Activated CD8-positive, alpha-beta T cell treated with anti-CD3 and anti-CD28 coated beads for 36 hours (primary cell): ENCODE measurements at regions not wholly inside any gene's neighbourhood (a gene's known extent, or its start where the extent isn't known, plus 50 kb on each side); places are given as distances from the start of the nearest gene placed in this dataset.

ENCODE experiments used
- ATAC-seq: fragments of 200-7000 bp; cut with Tn5 transposase; one replicate; pipeline ENCODE4 v1.10.0; 2021; ENCODE audit warnings: mild to moderate bottlenecking, moderate library complexity
- CTCF ChIA-PET: fragments of 350-600 bp; sonication (Branson Sonifier 250); formaldehyde crosslinking; loops from one replicate; lab custom pipeline; 2021; ENCODE audit warnings: antibody characterized with exemption; lab: Charles Lee
- POLR2A ChIA-PET: fragments of 350-600 bp; sonication (Branson Sonifier 250); formaldehyde crosslinking; loops from one replicate; lab custom pipeline; 2021; ENCODE audit warnings: antibody characterized with exemption; lab: Charles Lee
- DNase-seq: peaks from one replicate; pipeline ENCODE4 v3.0.0-alpha.2; 2020
- H3K27ac Mint-ChIP-seq: one replicate; pipeline ENCODE4 v1.8.0; 2021; ENCODE audit warnings: mild to moderate bottlenecking, mixed read lengths
- H3K27me3 Mint-ChIP-seq: one replicate; pipeline ENCODE4 v1.8.0; 2021; ENCODE audit warnings: mixed read lengths
- H3K36me3 Mint-ChIP-seq: one replicate; pipeline ENCODE4 v1.8.0; 2021; ENCODE audit warnings: low read depth, mixed read lengths
- H3K4me1 Mint-ChIP-seq: one replicate; pipeline ENCODE4 v1.8.0; 2021; ENCODE audit warnings: low read depth, mixed read lengths
- H3K4me3 Mint-ChIP-seq: one replicate; pipeline ENCODE4 v1.8.0; 2021; ENCODE audit warnings: mild to moderate bottlenecking, moderate library complexity, mixed read lengths
- H3K9me3 Mint-ChIP-seq: one replicate; pipeline ENCODE4 v1.8.0; 2021; ENCODE audit warnings: mixed read lengths
- intact Hi-C: fragments of 100-400 bp; cut with micrococcal nuclease; formaldehyde crosslinking; loops from one replicate; pipeline ENCODE4 v1.10.0; 2022
- TF ChIP-seq, protein P1 (sequence below): fragments of 200-600 bp; IDR thresholded peaks from one replicate; pipeline ENCODE4 v1.8.0; 2022; ENCODE audit warnings: antibody characterized with exemption, mild to moderate bottlenecking

GRCh38 chrX:116667346-116668134 lies 204.8 kb upstream of the CT83 start:
- Mint-ChIP-seq H3K4me3 (no peak overlapping the region), H3K36me3 (no peaks in the 10 kb centered on the region), H3K9me3 (no peaks in the 10 kb centered on the region), H3K27me3 (no peaks in the 10 kb centered on the region), H3K27ac (no peak overlapping the region), H3K4me1 (no peaks in the 10 kb centered on the region)
- DNase-seq (no peak), ATAC-seq (no peak)
- TF ChIP-seq, protein P1, sequence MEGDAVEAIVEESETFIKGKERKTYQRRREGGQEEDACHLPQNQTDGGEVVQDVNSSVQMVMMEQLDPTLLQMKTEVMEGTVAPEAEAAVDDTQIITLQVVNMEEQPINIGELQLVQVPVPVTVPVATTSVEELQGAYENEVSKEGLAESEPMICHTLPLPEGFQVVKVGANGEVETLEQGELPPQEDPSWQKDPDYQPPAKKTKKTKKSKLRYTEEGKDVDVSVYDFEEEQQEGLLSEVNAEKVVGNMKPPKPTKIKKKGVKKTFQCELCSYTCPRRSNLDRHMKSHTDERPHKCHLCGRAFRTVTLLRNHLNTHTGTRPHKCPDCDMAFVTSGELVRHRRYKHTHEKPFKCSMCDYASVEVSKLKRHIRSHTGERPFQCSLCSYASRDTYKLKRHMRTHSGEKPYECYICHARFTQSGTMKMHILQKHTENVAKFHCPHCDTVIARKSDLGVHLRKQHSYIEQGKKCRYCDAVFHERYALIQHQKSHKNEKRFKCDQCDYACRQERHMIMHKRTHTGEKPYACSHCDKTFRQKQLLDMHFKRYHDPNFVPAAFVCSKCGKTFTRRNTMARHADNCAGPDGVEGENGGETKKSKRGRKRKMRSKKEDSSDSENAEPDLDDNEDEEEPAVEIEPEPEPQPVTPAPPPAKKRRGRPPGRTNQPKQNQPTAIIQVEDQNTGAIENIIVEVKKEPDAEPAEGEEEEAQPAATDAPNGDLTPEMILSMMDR, result no peak
- POLR2A ChIA-PET, result no interaction called here
- intact Hi-C loops, result no loop called here
- CTCF ChIA-PET, result no interaction called here

- CTCF ChIA-PET, result no interaction called here
- no peaks in the 10 kb centered on the region for H3K4me1 Mint-ChIP-seq
- H3K27me3 Mint-ChIP-seq, result no peaks in the 10 kb centered on the region
- intact Hi-C loops, result no loop called here
- no peak for ATAC-seq
- no peak overlapping the region for H3K27ac Mint-ChIP-seq
- DNase-seq, result no peak
- TF ChIP-seq, protein P1, result no peak
- H3K36me3 Mint-ChIP-seq, result no peaks in the 10 kb centered on the region
- H3K4me3 Mint-ChIP-seq, result no peak overlapping the region
- POLR2A ChIA-PET, result no interaction called here
- H3K9me3 Mint-ChIP-seq, result no peaks in the 10 kb centered on the region
Observed at GRCh38 chrX:116657071-116657470, 194.3 kb upstream of the CT83 start.

DNA sequence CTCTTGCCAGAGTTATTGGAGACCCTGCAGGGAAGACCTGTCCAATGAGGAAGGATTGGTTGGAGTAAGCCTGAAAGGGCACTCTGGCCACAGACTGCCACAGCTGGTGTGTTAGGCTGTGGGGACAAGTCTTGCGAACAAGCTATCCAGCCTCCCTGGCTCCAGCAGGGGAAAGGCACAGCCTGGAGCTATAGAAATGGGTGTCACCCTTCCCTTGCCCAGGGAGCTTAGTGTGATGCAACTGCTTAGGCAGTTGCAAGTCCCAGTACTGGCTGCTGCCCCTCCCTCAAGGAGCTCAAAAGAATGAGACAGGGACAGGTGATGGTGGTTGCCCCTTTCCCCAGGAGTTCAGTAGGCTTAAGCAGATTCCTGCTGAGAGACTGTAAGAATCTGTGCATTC lies 165.7 kb upstream of the CT83 start:
- H3K36me3 Mint-ChIP-seq, result no peaks in the 10 kb centered on the region
- H3K4me1 Mint-ChIP-seq, result no peaks in the 10 kb centered on the region
- H3K27me3 Mint-ChIP-seq, result no peaks in the 10 kb centered on the region
- TF ChIP-seq, protein P1, result no peak
- ChIA-PET POLR2A (no interaction called here), CTCF (no interaction called here)
- H3K27ac Mint-ChIP-seq, result no peak overlapping the region
- intact Hi-C loops, result no loop called here
- peaks cover 4% of the 10 kb centered on the region for H3K9me3 Mint-ChIP-seq
- DNase-seq, result no peak
- H3K4me3 Mint-ChIP-seq, result no peak overlapping the region
- ATAC-seq, result no peak

GRCh38 chrX:116618546-116618945 lies 155.8 kb upstream of the CT83 start:
- CTCF ChIA-PET, result no interaction called here
- no peaks in the 10 kb centered on the region for H3K36me3 Mint-ChIP-seq
- H3K27me3 Mint-ChIP-seq, result no peaks in the 10 kb centered on the region
- TF ChIP-seq, protein P1, result no peak
- intact Hi-C loops, result no loop called here
- no peak overlapping the region for H3K27ac Mint-ChIP-seq
- no peak overlapping the region for H3K4me3 Mint-ChIP-seq
- DNase-seq, result no peak
- POLR2A ChIA-PET, result no interaction called here
- ATAC-seq, result no peak
- H3K9me3 Mint-ChIP-seq, result peaks cover 1% of the 10 kb centered on the region
- no peaks in the 10 kb centered on the region for H3K4me1 Mint-ChIP-seq

DNA sequence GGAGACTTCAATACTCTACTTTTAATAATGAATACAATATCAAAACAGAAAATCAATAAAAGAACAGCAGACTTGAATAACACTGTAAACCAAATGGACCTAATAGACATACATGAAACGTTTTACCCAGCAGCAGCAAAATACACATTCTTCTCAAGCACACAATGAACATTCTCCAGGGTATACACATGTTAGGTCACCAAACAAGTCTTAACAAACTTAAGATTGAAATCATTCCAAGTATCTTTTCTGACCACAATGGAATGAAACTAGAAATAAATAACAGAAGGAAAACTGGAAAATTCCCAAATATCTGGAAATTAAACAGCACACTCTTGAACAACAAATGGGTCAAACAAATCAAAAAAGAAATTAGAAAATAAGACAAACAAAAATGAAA lies 145.0 kb upstream of the CT83 start:
- no peak overlapping the region for H3K27ac Mint-ChIP-seq
- ChIA-PET POLR2A (no interaction called here), CTCF (no interaction called here)
- H3K9me3 Mint-ChIP-seq, result no peaks in the 10 kb centered on the region
- TF ChIP-seq, protein P1, result no peak
- H3K4me1 Mint-ChIP-seq, result no peaks in the 10 kb centered on the region
- H3K36me3 Mint-ChIP-seq, result no peaks in the 10 kb centered on the region
- no peak overlapping the region for H3K4me3 Mint-ChIP-seq
- no peak for ATAC-seq
- no peaks in the 10 kb centered on the region for H3K27me3 Mint-ChIP-seq
- intact Hi-C loops, result no loop called here
- no peak for DNase-seq
